NT2/D1 (cell line): ENCODE measurements at regions not wholly inside any gene's neighbourhood (a gene's known extent, or its start where the extent isn't known, plus 50 kb on each side); places are given as distances from the start of the nearest gene placed in this dataset.

Source experiments
- DNase-seq: peaks from one replicate; pipeline ENCODE4 v3.0.0-alpha.2; 2011; ENCODE audit warnings: low read depth, low spot score
- H3K27me3 ChIP-seq: 2 replicates; pipeline ENCODE4 v1.6.0; 2011; ENCODE audit warnings: mild to moderate bottlenecking; ENCODE audit not compliant: insufficient read length, insufficient read depth
- H3K36me3 ChIP-seq: 2 replicates; pipeline ENCODE4 v1.6.1; 2011; ENCODE audit warnings: mild to moderate bottlenecking, low read length, mixed read lengths; ENCODE audit not compliant: insufficient read depth, insufficient read length
- H3K4me1 ChIP-seq: 2 replicates; pipeline ENCODE4 v1.5.1; 2011; ENCODE audit not compliant: insufficient read depth, insufficient read length
- H3K4me3 ChIP-seq: 2 replicates; pipeline ENCODE4 v1.5.1; 2011; ENCODE audit warnings: low read depth; ENCODE audit not compliant: insufficient read length
- H3K9ac ChIP-seq: 2 replicates; pipeline ENCODE4 v1.6.0; 2011; ENCODE audit warnings: low read depth; ENCODE audit not compliant: insufficient read length
- H3K9me3 ChIP-seq: 2 replicates; pipeline ENCODE4 v1.5.1; 2011; ENCODE audit warnings: mild to moderate bottlenecking, low read length; ENCODE audit not compliant: insufficient read depth
- SUZ12 ChIP-seq: IDR thresholded peaks from 2 replicates; pipeline ENCODE4 v1.6.1; 2011; ENCODE audit not compliant: insufficient read length, insufficient read depth; ENCODE audit errors: extremely low read depth
- YY1 ChIP-seq: IDR thresholded peaks from 2 replicates; pipeline ENCODE4 v1.6.1; 2011; ENCODE audit not compliant: insufficient read length, insufficient read depth
- ZNF274 ChIP-seq: IDR thresholded peaks from 2 replicates; pipeline ENCODE4 v1.6.1; 2011; ENCODE audit warnings: mild to moderate bottlenecking, low read depth, low read length

DNA sequence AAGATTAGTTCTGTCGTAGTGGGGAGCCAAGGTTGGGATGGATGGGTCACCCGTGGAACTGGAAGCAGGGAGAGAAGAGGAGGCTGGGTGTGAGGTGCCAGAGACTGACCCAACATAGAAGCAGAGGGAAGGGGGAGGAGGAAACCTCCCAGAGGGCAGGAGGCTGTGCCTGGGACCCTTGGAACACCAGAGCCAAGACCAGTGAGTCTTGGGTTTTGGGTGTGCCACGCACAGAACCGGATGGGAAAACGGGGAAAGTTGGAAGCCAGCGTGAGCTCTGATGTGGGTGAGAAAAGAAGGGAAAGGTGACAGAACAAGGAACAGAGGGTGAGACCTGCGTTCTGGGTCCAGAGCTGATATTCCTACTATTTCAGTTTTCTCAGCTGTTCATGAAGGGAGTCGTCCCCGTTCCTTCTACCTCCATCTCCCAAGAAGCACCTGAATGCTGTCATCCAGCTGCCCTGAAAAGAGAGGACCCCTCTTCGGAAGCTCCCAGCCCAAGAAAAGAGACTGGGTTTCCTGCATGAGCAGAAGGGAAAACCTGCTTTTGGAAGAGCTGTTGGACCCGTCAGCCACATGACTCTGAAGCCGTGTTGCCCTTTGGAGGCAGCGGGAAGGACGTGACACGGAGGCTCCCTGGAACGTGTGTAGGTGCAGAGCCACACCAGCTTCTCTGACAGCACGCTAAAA lies 250.1 kb downstream of the NDUFA10 start:
- Histone ChIP-seq H3K36me3 (no peaks in the 10 kb centered on the region), H3K4me1 (no peaks in the 10 kb centered on the region), H3K9me3 (peaks cover 19% of the 10 kb centered on the region), H3K4me3 (no peak overlapping the region), H3K27me3 (peaks cover 4% of the 10 kb centered on the region), H3K9ac (no peak overlapping the region)
- no peak for DNase-seq
- TF ChIP-seq SUZ12: no peak
- no peak for TF ChIP-seq YY1
- no peak for TF ChIP-seq ZNF274

DNA sequence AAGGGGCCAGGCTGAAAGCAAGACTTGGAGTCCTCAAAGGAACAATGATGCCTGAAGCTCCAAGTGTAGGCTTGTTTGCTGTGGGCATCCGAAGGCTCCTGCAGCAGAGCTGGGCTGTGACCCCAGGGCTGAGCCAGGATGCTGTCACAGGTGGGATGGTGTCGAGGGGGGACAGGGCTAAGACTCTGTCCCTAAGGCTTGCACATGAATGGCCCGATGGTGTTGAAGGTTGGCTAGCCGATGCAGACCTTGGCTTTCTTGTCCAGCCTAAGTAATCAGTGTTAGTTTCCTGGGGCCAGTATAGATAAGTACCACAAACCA lies 251.0 kb downstream of the NDUFA10 start:
- Histone ChIP-seq H3K27me3 (peaks cover 4% of the 10 kb centered on the region), H3K4me3 (no peak overlapping the region), H3K4me1 (no peaks in the 10 kb centered on the region), H3K9ac (no peak overlapping the region), H3K36me3 (no peaks in the 10 kb centered on the region), H3K9me3 (peaks cover 19% of the 10 kb centered on the region)
- no peak for DNase-seq
- no peak for TF ChIP-seq YY1
- TF ChIP-seq SUZ12: no peak
- no peak for TF ChIP-seq ZNF274

DNA sequence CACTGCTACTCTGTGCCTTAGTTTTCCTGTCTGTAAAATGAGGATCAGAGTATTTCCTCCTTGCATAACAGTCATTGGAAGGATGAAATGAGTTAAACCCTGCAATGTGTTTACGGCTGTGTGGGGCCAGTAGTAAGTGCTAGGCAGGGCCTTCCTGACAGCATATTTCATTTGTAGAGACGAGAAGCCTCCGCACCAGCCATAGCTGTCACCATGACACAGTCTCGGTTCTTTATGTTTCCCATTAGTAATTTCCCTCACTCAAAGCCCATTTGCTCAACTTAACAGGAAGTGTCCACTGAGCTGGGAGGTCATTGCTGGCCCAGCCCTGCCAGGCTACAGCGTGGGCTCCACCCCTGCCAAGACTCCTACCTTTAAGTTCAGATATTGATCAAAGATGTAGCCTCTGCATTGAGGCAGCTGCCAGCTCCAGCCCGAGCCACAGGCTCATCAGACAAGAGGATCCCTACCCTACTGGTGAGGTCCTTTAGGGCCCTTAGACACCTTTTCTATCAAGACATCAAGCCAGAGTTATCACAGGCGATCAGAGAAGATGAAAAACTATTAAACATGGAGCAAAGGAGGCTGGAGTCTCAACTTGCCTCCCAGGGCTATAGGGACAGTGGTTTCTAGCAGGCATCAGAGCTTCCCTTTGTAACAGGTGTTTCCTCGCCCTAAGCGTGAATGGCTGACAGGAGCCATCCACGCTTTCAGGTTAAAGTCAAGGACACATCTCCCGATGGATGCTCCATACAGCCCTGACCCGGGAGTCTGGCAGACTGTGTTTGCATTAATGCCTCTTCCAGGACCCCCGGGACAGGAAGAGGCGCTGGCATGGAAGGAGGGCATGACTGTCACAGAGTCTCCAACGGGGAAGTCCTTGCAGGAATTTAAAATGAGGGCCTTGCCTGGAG lies 251.7 kb downstream of the NDUFA10 start:
- no peak overlapping the region for H3K9ac ChIP-seq
- no peak overlapping the region for H3K4me3 ChIP-seq
- peaks cover 4% of the 10 kb centered on the region for H3K27me3 ChIP-seq
- no peaks in the 10 kb centered on the region for H3K36me3 ChIP-seq
- peaks cover 19% of the 10 kb centered on the region for H3K9me3 ChIP-seq
- H3K4me1 ChIP-seq: no peaks in the 10 kb centered on the region
- TF ChIP-seq SUZ12 (no peak), YY1 (no peak), ZNF274 (no peak)
- DNase-seq: no peak

DNA sequence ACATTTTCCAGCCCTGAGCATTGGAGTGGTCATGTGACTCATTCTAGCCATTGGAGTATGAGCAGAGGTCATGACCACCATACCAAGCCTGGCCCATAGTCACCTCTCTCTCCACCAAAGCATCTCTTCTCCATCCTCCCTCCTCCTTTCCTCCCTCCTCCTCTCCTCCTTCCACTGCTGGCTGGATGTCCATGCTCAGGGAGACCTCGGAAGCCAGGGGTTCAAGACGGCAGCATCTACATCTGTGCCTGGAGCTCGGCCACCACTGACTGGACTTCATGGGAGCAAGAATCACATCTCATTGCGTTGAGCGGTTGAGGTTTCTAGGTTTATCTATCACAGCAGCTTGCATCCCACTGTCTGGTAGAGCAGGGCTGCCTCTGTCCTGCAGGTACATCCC lies 252.4 kb downstream of the NDUFA10 start:
- Histone ChIP-seq H3K9me3 (peaks cover 19% of the 10 kb centered on the region), H3K36me3 (no peaks in the 10 kb centered on the region)

DNA sequence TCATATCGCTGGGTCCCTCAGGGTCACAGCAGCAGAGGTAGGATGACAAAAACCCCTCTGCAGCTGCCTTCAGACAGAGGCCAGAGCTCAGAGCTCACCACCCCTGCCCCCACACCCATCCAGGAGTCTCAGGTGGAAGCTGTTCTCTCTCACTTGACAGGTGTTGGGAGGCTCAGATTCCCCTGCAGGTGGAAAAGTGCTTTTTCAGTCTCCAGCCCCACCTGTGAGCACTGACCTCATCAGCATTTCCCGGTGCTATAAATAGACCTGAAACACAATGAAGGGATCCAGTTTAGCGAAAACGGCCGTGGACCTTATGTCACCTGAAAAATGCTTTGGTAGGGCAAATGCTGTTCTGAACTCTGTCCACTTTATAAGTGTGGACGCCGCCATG lies 254.9 kb downstream of the NDUFA10 start:
- no peak overlapping the region for H3K9ac ChIP-seq

More for the DNA sequence above, 252.4 kb downstream of the NDUFA10 start:
- Histone ChIP-seq H3K27me3 (peaks cover 4% of the 10 kb centered on the region), H3K9ac (no peak overlapping the region), H3K4me1 (no peaks in the 10 kb centered on the region), H3K4me3 (no peak overlapping the region)
- no peak for DNase-seq
- no peak for TF ChIP-seq ZNF274
- TF ChIP-seq YY1: no peak
- TF ChIP-seq SUZ12: no peak

DNA sequence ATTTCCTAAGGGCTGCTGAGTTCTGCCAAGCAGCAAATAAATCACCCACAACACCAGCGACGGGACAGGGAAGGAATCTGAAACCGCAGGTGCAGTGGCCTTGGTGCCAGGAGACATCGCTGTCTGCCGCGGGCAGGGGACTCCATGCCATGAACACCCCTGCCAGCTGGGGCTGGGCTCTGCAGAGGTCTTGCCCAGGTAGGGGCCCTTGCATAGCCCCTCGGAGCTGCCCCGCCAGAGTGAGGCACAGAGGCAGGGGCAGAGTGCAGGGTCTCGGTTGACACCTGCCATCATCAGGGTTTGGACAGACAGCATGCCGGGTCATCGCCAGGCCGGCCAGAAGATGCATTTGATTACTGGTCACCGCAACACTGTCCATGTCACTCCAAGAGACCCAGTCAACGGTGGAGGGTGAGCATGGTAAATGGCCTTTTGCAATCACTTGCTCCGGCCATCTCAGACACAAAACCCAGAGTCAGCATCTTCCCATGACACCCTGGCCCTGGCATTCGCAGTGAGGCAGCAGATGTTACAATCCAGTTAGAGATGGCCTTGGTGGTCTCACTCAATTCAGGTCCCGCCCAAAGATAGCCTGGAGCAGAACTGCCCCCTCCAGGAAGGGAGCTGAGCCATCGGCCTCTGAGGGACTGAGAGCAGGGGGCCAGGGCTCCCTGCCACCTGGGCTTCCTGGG lies 255.4 kb downstream of the NDUFA10 start:
- H3K27me3 ChIP-seq: peaks cover under 1% of the 10 kb centered on the region
- peaks cover 19% of the 10 kb centered on the region for H3K9me3 ChIP-seq
- no peaks in the 10 kb centered on the region for H3K4me1 ChIP-seq
- H3K9ac ChIP-seq: no peak overlapping the region
- no peaks in the 10 kb centered on the region for H3K36me3 ChIP-seq
- H3K4me3 ChIP-seq: no peak overlapping the region
- no peak for DNase-seq
- TF ChIP-seq YY1: no peak
- TF ChIP-seq SUZ12: no peak
- no peak for TF ChIP-seq ZNF274

More for the DNA sequence above, 254.9 kb downstream of the NDUFA10 start:
- no peaks in the 10 kb centered on the region for H3K36me3 ChIP-seq
- TF ChIP-seq SUZ12: no peak
- TF ChIP-seq ZNF274: no peak
- no peak for TF ChIP-seq YY1
- H3K27me3 ChIP-seq: peaks cover 4% of the 10 kb centered on the region
- H3K9me3 ChIP-seq: peaks cover 19% of the 10 kb centered on the region
- H3K4me1 ChIP-seq: no peaks in the 10 kb centered on the region
- no peak overlapping the region for H3K4me3 ChIP-seq
- no peak for DNase-seq
